Activated CD8-positive, alpha-beta T cell treated with anti-CD3 and anti-CD28 coated beads for 36 hours (primary cell): ENCODE measurements at regions not wholly inside any gene's neighbourhood (a gene's known extent, or its start where the extent isn't known, plus 50 kb on each side); places are given as distances from the start of the nearest gene placed in this dataset.

Experiments
- ATAC-seq: fragments of 200-7000 bp; cut with Tn5 transposase; one replicate; pipeline ENCODE4 v1.10.0; 2021; ENCODE audit warnings: mild to moderate bottlenecking, moderate library complexity
- CTCF ChIA-PET: fragments of 350-600 bp; sonication (Branson Sonifier 250); formaldehyde crosslinking; loops from one replicate; lab custom pipeline; 2021; ENCODE audit warnings: antibody characterized with exemption; lab: Charles Lee
- POLR2A ChIA-PET: fragments of 350-600 bp; sonication (Branson Sonifier 250); formaldehyde crosslinking; loops from one replicate; lab custom pipeline; 2021; ENCODE audit warnings: antibody characterized with exemption; lab: Charles Lee
- DNase-seq: peaks from one replicate; pipeline ENCODE4 v3.0.0-alpha.2; 2020
- H3K27ac Mint-ChIP-seq: one replicate; pipeline ENCODE4 v1.8.0; 2021; ENCODE audit warnings: mild to moderate bottlenecking, mixed read lengths
- H3K27me3 Mint-ChIP-seq: one replicate; pipeline ENCODE4 v1.8.0; 2021; ENCODE audit warnings: mixed read lengths
- H3K36me3 Mint-ChIP-seq: one replicate; pipeline ENCODE4 v1.8.0; 2021; ENCODE audit warnings: low read depth, mixed read lengths
- H3K4me1 Mint-ChIP-seq: one replicate; pipeline ENCODE4 v1.8.0; 2021; ENCODE audit warnings: low read depth, mixed read lengths
- H3K4me3 Mint-ChIP-seq: one replicate; pipeline ENCODE4 v1.8.0; 2021; ENCODE audit warnings: mild to moderate bottlenecking, moderate library complexity, mixed read lengths
- H3K9me3 Mint-ChIP-seq: one replicate; pipeline ENCODE4 v1.8.0; 2021; ENCODE audit warnings: mixed read lengths
- intact Hi-C: fragments of 100-400 bp; cut with micrococcal nuclease; formaldehyde crosslinking; loops from one replicate; pipeline ENCODE4 v1.10.0; 2022
- TF ChIP-seq, protein P1 (sequence below): fragments of 200-600 bp; IDR thresholded peaks from one replicate; pipeline ENCODE4 v1.8.0; 2022; ENCODE audit warnings: antibody characterized with exemption, mild to moderate bottlenecking

DNA sequence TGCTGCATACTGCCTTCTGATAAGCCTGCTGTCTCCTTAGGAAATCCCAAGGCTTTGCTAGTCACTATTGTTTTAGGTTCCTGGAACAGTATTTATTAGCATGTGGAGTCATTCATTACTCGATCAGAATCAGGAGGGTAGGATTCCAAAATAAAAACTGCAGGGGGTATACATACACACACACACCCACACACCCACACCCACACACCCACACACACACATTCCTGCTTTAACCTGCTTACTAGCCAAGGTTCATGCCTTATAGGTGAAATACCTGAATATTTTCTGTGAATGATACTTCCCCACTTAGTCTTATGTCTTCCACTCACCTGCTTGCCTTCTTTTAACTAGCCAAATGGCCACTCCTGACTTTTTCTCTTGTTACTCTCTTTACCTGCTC, 325.1 kb downstream of the ADGRL2 start:
- ATAC-seq = no peak
- DNase-seq = no peak
- TF ChIP-seq, protein P1, sequence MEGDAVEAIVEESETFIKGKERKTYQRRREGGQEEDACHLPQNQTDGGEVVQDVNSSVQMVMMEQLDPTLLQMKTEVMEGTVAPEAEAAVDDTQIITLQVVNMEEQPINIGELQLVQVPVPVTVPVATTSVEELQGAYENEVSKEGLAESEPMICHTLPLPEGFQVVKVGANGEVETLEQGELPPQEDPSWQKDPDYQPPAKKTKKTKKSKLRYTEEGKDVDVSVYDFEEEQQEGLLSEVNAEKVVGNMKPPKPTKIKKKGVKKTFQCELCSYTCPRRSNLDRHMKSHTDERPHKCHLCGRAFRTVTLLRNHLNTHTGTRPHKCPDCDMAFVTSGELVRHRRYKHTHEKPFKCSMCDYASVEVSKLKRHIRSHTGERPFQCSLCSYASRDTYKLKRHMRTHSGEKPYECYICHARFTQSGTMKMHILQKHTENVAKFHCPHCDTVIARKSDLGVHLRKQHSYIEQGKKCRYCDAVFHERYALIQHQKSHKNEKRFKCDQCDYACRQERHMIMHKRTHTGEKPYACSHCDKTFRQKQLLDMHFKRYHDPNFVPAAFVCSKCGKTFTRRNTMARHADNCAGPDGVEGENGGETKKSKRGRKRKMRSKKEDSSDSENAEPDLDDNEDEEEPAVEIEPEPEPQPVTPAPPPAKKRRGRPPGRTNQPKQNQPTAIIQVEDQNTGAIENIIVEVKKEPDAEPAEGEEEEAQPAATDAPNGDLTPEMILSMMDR = no peak
- no peaks in the 10 kb centered on the region for H3K27me3 Mint-ChIP-seq
- H3K36me3 Mint-ChIP-seq = no peaks in the 10 kb centered on the region
- no peaks in the 10 kb centered on the region for H3K4me1 Mint-ChIP-seq
- intact Hi-C loops = no loop called here
- POLR2A ChIA-PET = no interaction called here
- H3K27ac Mint-ChIP-seq = no peak overlapping the region
- no peaks in the 10 kb centered on the region for H3K9me3 Mint-ChIP-seq
- H3K4me3 Mint-ChIP-seq = no peak overlapping the region
- CTCF ChIA-PET = no interaction called here

DNA sequence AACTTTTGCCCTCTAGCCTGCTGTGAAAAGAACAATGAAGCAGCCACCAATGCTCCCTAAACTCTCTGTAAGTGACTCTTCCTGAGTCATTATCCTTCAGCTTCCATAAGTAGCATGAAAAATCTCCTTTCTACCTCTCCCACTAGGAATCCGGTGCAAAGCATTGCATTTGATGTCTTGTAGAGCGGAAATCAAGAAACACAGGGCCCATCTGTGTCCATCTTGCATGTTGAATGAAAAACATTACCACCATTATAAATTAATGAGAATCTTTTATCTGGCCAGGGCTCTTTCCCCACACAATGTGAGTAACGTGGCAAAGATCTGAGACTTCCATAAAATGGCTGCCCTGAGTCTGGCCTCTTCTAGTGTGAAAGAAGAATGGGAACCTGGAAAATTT, 324.4 kb downstream of the ADGRL2 start:
- Mint-ChIP-seq H3K4me3 (no peak overlapping the region), H3K27me3 (no peaks in the 10 kb centered on the region), H3K9me3 (no peaks in the 10 kb centered on the region), H3K4me1 (no peaks in the 10 kb centered on the region), H3K27ac (no peak overlapping the region), H3K36me3 (no peaks in the 10 kb centered on the region)
- intact Hi-C loops = no loop called here
- DNase-seq = no peak
- CTCF ChIA-PET = no interaction called here
- TF ChIP-seq, protein P1 = no peak
- no peak for ATAC-seq
- POLR2A ChIA-PET = no interaction called here

DNA sequence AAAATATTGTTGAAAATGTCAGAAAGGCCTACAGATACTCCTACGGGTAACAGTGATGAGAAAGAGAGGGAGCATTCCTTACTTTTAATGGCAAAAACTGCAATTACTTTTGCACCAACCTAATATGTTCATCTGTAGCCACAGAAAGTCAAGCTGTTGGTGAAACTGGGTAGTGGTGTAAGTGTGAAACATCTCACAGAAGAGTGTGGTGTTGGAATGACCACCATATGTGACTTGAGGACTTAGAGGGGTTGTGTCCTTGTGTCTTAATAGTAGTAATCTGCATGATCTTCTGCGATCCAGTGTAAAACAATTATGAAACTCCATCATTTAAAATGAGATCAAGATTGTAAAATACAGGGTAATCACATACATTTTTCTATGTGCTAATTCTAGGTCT, 320.7 kb downstream of the ADGRL2 start:
- Mint-ChIP-seq H3K36me3 (no peaks in the 10 kb centered on the region), H3K27ac (no peak overlapping the region), H3K9me3 (no peaks in the 10 kb centered on the region), H3K4me1 (no peaks in the 10 kb centered on the region), H3K27me3 (no peaks in the 10 kb centered on the region), H3K4me3 (no peak overlapping the region)
- DNase-seq = no peak
- CTCF ChIA-PET = no interaction called here
- POLR2A ChIA-PET = no interaction called here
- ATAC-seq = no peak
- TF ChIP-seq, protein P1 = no peak
- intact Hi-C loops = no loop called here

DNA sequence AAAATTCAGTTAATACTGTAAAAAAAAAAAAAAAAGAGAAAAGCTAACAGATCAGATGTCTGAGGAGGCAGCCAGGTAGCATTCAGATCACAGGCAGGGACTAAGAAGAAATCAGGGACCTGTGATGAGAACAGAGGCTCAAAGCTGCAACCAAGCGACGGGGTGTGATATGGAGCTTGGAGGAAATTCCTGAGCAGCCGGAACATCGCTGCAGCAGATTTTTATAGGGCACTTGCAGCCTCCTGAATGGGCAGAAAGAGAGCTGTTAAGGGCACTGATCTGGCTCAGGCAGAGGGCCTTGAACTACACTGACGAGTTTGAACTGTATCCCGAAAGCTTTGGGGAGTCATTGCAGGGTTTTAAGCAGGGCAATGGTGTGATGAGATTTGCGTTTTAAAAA, 315.4 kb downstream of the ADGRL2 start:
- H3K27me3 Mint-ChIP-seq = no peaks in the 10 kb centered on the region
- TF ChIP-seq, protein P1 = no peak
- no peaks in the 10 kb centered on the region for H3K4me1 Mint-ChIP-seq
- ATAC-seq (no peak), DNase-seq (no peak)
- ChIA-PET POLR2A (no interaction called here), CTCF (no interaction called here)
- intact Hi-C loops = no loop called here
- H3K27ac Mint-ChIP-seq = no peak overlapping the region
- H3K4me3 Mint-ChIP-seq = no peak overlapping the region
- H3K9me3 Mint-ChIP-seq = no peaks in the 10 kb centered on the region
- H3K36me3 Mint-ChIP-seq = no peaks in the 10 kb centered on the region

DNA sequence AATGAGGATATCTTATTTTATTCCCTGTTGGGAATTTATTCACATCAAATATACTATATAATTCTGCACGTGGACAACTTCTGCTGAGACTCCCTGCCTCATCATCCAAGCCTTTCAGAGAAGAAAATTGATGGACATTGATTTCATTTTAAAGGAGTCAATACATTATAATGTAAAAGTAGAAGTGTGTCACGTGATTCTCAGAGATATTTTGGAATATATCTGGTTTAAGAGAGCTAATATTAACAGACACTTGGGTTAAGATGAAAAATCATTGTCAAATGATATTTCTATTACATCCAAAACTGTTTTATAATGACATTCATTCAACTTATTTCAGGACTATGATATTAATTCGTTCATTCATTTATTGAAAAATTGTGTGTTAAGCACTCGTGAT, 314.2 kb downstream of the ADGRL2 start:
- TF ChIP-seq, protein P1 = no peak
- Mint-ChIP-seq H3K27ac (no peak overlapping the region), H3K4me3 (no peak overlapping the region), H3K36me3 (no peaks in the 10 kb centered on the region), H3K27me3 (no peaks in the 10 kb centered on the region), H3K9me3 (no peaks in the 10 kb centered on the region), H3K4me1 (no peaks in the 10 kb centered on the region)
- POLR2A ChIA-PET = no interaction called here
- ATAC-seq = no peak
- DNase-seq = no peak
- intact Hi-C loops = no loop called here
- CTCF ChIA-PET = no interaction called here
